ENCODE measurements at regions not wholly inside any gene's neighbourhood (a gene's known extent, or its start where the extent isn't known, plus 50 kb on each side); places are given as distances from the start of the nearest gene placed in this dataset.

GRCh38 chr10:35758076-35758475 is 116.0 kb upstream of the FZD8 start:
- TF ChIP-seq, protein P1, sequence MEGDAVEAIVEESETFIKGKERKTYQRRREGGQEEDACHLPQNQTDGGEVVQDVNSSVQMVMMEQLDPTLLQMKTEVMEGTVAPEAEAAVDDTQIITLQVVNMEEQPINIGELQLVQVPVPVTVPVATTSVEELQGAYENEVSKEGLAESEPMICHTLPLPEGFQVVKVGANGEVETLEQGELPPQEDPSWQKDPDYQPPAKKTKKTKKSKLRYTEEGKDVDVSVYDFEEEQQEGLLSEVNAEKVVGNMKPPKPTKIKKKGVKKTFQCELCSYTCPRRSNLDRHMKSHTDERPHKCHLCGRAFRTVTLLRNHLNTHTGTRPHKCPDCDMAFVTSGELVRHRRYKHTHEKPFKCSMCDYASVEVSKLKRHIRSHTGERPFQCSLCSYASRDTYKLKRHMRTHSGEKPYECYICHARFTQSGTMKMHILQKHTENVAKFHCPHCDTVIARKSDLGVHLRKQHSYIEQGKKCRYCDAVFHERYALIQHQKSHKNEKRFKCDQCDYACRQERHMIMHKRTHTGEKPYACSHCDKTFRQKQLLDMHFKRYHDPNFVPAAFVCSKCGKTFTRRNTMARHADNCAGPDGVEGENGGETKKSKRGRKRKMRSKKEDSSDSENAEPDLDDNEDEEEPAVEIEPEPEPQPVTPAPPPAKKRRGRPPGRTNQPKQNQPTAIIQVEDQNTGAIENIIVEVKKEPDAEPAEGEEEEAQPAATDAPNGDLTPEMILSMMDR (IDR thresholded peaks at IDR 0.05), result no peak
- TF ChIP-seq POLR2A (IDR thresholded peaks at IDR 0.05), result no peak
- TF ChIP-seq EP300 (IDR thresholded peaks at IDR 0.05), result no peak

Data from upper lobe of left lung (tissue), 4 donors.